ENCODE measurements at regions not wholly inside any gene's neighbourhood (a gene's known extent, or its start where the extent isn't known, plus 50 kb on each side); places are given as distances from the start of the nearest gene placed in this dataset.

- Histone ChIP-seq H4K20me1 (ENCODE audit: low read depth, low read length) (no peaks in the 10 kb centered on the region), H3K36me3 (ENCODE audit: low read length) (no peaks in the 10 kb centered on the region), H2AFZ (ENCODE audit: low read depth, low read length, severe bottlenecking) (no peak overlapping the region), H3K79me2 (ENCODE audit: insufficient read depth, low read length) (no peaks in the 10 kb centered on the region), H3K4me2 (ENCODE audit: low read depth, low read length, poor library complexity, severe bottlenecking) (no peak overlapping the region), H3K9ac (ENCODE audit: low read length) (no peak overlapping the region), H3K9me2 (replicated peaks; ENCODE audit: insufficient read depth, low read length) (no peaks in the 10 kb centered on the region), H3K9me3 (ENCODE audit: insufficient read depth, low read length) (no peaks in the 10 kb centered on the region), H3K27ac (ENCODE audit: low read depth, low read length) (no peak overlapping the region), H3K27me3 (ENCODE audit: low read length) (no peaks in the 10 kb centered on the region), H3K4me3 (ENCODE audit: insufficient read depth, low read length, poor library complexity, severe bottlenecking) (no peak overlapping the region), H3F3A (ENCODE audit: insufficient read depth) (no peaks in the 10 kb centered on the region)
- TF ChIP-seq, protein P1, sequence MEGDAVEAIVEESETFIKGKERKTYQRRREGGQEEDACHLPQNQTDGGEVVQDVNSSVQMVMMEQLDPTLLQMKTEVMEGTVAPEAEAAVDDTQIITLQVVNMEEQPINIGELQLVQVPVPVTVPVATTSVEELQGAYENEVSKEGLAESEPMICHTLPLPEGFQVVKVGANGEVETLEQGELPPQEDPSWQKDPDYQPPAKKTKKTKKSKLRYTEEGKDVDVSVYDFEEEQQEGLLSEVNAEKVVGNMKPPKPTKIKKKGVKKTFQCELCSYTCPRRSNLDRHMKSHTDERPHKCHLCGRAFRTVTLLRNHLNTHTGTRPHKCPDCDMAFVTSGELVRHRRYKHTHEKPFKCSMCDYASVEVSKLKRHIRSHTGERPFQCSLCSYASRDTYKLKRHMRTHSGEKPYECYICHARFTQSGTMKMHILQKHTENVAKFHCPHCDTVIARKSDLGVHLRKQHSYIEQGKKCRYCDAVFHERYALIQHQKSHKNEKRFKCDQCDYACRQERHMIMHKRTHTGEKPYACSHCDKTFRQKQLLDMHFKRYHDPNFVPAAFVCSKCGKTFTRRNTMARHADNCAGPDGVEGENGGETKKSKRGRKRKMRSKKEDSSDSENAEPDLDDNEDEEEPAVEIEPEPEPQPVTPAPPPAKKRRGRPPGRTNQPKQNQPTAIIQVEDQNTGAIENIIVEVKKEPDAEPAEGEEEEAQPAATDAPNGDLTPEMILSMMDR (IDR thresholded peaks at IDR 0.05; ENCODE audit: insufficient read depth, low read length, poor library complexity, severe bottlenecking), result no peak
- no peak for TF ChIP-seq EZH2phosphoT487 (conservative IDR thresholded peaks at IDR 0.05; ENCODE audit: low read length)
Measured at GRCh38 chr6:43899830-43900229, 129.8 kb downstream of the VEGFA start.

GRCh38 chr6:43898358-43899131 lies 128.5 kb downstream of the VEGFA start:
- no peaks in the 10 kb centered on the region for H3F3A ChIP-seq (ENCODE audit: insufficient read depth)
- no peak overlapping the region for H3K27ac ChIP-seq (ENCODE audit: low read depth, low read length)
- H4K20me1 ChIP-seq (ENCODE audit: low read depth, low read length), result no peaks in the 10 kb centered on the region
- H3K4me2 ChIP-seq (ENCODE audit: low read depth, low read length, poor library complexity, severe bottlenecking), result no peak overlapping the region
- H3K9ac ChIP-seq (ENCODE audit: low read length), result no peak overlapping the region
- H3K27me3 ChIP-seq (ENCODE audit: low read length), result no peaks in the 10 kb centered on the region
- TF ChIP-seq, protein P1 (IDR thresholded peaks at IDR 0.05; ENCODE audit: insufficient read depth, low read length, poor library complexity, severe bottlenecking), result no peak
- no peak for TF ChIP-seq EZH2phosphoT487 (conservative IDR thresholded peaks at IDR 0.05; ENCODE audit: low read length)
- H3K9me3 ChIP-seq (ENCODE audit: insufficient read depth, low read length), result no peaks in the 10 kb centered on the region
- no peaks in the 10 kb centered on the region for H3K36me3 ChIP-seq (ENCODE audit: low read length)
- H3K4me3 ChIP-seq (ENCODE audit: insufficient read depth, low read length, poor library complexity, severe bottlenecking), result no peak overlapping the region
- H3K79me2 ChIP-seq (ENCODE audit: insufficient read depth, low read length), result no peaks in the 10 kb centered on the region
- no peaks in the 10 kb centered on the region for H3K9me2 ChIP-seq (replicated peaks; ENCODE audit: insufficient read depth, low read length)
- H2AFZ ChIP-seq (ENCODE audit: low read depth, low read length, severe bottlenecking), result no peak overlapping the region

DNA sequence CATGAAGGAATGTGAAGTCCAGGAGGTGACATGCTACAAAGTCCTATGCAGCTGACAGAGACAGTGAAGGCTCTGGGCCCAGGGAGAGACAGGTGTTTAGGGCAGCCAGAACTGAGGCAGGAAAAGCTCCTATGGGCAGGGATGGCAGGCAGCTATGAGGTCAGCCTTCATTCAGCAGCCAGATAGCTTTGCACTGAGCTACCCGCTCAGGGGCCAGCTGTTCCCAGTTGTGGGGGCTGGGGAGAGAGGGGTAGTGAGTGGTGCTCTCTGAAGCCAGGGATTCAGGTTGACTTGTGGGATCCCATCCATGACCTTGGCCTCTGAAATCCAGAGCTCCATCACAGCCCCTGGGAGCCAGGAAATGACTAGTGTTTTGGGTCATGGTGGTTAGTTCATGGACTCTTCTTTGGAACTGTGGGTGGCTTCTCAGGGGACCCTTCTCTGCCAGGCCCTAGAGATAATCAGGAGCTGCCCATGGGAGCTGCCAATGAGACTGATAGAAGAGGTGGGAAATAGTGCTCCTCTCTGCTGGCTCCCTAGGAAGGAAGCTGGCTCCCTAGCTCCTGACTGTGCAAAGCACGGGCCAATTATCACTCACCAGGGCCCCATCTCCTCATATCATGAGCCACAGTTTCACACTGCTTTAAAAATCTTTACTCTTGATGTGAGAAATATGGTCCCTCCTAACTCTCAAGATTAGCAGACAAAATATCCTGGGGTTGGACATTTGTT lies 127.7 kb downstream of the VEGFA start:
- Histone ChIP-seq H3K9me2 (replicated peaks; ENCODE audit: insufficient read depth, low read length) (no peaks in the 10 kb centered on the region), H3K4me3 (ENCODE audit: insufficient read depth, low read length, poor library complexity, severe bottlenecking) (no peak overlapping the region), H4K20me1 (ENCODE audit: low read depth, low read length) (no peaks in the 10 kb centered on the region), H3K27me3 (ENCODE audit: low read length) (no peaks in the 10 kb centered on the region), H3K9me3 (ENCODE audit: insufficient read depth, low read length) (no peaks in the 10 kb centered on the region), H2AFZ (ENCODE audit: low read depth, low read length, severe bottlenecking) (no peak overlapping the region), H3K79me2 (ENCODE audit: insufficient read depth, low read length) (no peaks in the 10 kb centered on the region), H3K9ac (ENCODE audit: low read length) (no peak overlapping the region), H3K36me3 (ENCODE audit: low read length) (no peaks in the 10 kb centered on the region), H3F3A (ENCODE audit: insufficient read depth) (no peaks in the 10 kb centered on the region), H3K27ac (ENCODE audit: low read depth, low read length) (no peak overlapping the region), H3K4me2 (ENCODE audit: low read depth, low read length, poor library complexity, severe bottlenecking) (no peak overlapping the region)
- TF ChIP-seq, protein P1 (IDR thresholded peaks at IDR 0.05; ENCODE audit: insufficient read depth, low read length, poor library complexity, severe bottlenecking), result no peak
- TF ChIP-seq EZH2phosphoT487 (conservative IDR thresholded peaks at IDR 0.05; ENCODE audit: low read length), result no peak

Data from SU-DHL-6 (cell line).